Effector CD4-positive, alpha-beta T cell (primary cell): ENCODE measurements at regions not wholly inside any gene's neighbourhood (a gene's known extent, or its start where the extent isn't known, plus 50 kb on each side); places are given as distances from the start of the nearest gene placed in this dataset.

Experiments used
- DNase-seq: peaks from one replicate; pipeline ENCODE4 v3.0.0-alpha.2; 2020

DNA sequence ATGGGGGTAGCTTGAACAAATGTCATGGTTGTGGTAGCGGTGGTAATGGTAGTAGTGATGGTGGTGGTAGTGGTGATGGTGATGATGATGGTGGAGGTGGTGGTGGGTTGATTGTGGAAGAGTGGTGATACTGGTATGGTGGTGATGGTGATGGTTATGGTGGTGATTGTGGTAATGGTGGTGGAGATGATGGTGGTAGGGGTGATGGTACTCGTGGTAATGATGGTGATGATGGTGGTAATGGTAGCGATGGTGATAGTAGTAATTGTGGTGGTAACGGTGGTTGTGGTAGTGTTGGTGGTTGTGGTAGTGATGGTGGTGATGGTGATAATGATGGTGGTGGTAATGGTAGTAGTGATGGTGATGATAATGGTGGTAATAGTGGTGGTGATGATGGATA is 65.7 kb upstream of the SDK1 start:
- no peak for DNase-seq

DNA sequence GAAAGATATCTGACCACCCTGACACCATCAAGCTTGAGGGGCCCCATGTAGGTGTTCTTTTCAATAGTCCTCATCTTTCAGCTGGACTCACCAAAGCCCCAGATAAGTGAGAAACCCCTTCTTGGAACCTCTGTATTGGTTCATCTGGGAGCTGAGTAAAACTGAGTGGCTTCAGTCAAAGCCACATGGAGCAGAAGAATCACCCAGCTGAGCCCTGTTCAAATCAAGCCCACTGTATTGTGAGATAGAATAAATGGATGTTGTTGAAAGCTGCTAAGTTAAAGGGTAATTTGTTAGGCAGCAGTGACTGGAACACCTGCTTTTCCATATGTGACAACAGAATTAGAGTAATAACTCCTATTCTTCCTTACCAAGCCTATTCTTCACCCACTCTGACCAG is 64.8 kb upstream of the SDK1 start:
- no peak for DNase-seq

DNA sequence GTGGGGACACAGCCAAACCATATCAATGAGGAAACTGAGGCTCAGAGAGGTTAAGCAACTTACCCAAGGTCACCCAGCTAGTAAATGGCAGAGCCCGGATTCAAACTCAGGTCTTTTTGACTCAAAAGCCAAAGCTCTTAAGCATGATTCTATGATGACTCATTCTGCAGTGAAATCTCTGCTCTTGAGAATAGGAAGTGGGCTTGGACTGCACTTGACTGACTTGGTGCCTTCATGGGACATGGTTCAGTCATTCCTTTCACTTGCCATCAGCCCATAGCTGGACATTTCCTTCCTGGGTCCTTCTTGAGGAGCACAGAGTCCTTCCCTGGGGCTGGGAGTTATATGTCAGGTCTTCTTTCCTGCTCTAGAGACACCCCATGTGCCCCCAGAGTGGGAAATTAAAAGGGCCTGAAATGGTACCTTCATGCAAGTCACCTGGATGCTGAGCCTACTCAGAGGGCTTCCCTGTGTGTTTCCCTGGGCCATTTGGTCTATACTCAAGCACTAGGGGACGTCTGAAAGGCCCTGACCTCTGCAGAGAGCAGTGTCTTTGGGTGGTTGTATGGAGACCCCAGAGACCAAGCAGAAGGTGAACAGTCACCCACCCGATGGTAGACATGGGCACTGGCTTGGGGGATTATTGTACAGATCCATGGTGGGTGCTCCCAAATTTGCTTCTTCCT is 62.4 kb upstream of the SDK1 start:
- DNase-seq: no peak

DNA sequence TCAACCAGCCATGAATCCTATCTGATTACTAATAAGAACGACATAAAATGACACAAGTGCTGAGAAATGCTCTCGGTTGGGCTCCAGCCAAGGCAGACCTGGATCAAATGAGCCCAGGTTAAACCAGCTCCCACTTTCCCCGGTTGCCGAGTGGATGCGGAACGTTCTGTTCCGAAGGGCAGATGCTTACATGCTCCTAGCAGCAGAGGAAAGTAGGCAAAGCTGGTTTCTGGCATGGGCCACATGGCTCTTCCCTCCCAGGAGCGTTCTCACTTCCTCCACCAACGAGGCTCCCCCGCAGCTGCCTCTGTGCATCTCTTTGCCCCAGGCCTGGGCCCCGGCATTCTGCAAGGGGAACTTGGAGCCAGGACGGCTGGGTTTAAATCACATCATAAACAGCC is 61.8 kb upstream of the SDK1 start:
- DNase-seq: no peak

DNA sequence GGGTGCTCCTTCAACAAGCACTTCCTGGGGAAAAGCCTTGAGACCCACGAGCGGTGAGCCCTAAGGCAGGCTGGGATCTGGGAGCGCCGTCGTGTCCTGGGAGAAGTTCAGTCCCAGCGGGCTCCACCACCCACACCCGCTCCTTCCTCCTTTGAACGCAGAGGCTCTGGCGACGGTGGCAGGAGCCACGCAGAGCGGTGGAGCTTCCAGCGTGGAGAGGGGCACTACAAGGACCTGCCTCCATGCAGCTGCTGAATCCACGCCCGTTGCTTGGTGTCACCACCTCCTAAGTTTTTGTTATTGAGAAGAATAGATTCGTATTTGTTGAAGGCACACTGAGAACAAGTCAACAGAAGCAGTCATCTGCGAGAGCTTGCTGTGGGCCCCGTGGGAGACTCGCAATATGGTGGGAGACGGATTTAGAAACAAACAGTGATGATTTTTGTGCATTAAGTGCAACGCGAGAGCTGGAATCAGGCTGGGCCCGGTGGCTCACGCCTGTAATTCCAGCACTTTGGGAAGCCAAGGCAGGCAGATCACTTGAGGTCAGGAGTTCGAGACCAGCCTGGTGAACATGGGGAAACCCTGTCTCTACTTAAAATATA is 60.1 kb upstream of the SDK1 start:
- no peak for DNase-seq

DNA sequence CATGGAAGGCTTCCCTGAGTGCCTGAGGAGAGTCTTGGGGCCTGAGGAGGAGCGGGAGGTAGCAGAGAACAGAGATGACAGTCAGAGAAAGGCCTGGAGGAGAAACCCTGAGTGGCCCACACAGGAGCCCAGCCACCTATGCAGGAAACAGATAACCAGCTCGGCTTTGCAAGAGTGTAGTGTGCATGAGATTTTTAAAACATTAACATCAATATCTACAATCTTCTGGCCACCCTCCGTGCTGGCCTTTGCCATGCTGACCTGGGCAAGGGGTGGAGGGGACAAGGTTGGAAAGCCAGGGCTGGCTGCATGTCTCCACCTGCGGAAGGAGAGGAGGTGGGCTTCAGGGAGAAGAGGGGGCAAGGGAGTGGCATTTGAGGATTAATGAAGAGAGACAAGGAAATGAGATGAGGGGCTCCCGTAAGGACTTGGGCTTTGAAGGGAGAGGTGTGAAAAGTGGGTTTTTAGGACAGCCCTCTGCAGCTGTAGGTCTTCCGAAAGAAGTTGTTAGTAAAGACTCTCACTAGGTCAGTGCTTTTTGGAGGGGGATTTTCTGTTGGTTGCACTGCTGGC is 59.3 kb upstream of the SDK1 start:
- DNase-seq: no peak

DNA sequence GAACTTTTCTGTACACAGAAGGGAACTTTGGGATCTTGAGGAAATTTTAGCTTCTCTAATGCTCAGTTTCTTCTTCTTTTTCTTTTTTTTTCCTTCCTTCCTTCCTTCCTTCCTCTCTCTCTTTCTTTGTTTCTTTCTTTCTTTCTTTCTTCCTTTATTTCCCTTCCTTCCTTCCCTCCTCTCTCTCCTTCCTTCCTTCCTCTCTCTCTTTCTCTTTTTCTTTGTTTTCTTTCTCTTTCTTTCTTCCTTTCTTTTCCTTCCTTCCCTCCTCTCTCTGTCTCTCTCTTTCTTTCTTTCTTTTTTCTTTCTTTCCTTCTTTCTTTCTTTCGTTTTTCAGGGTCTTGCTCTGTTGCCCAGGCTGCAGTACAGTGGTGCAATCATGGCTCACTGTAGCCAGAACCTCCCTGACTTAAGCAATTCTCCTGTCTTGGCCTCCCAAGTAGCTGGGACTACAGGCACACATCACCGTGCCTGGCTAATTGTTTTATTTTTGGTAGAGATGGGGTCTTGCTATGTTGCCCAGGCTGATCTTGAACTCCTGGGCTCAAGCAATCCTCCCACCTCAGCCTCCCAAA is 58.6 kb upstream of the SDK1 start:
- DNase-seq: no peak

DNA sequence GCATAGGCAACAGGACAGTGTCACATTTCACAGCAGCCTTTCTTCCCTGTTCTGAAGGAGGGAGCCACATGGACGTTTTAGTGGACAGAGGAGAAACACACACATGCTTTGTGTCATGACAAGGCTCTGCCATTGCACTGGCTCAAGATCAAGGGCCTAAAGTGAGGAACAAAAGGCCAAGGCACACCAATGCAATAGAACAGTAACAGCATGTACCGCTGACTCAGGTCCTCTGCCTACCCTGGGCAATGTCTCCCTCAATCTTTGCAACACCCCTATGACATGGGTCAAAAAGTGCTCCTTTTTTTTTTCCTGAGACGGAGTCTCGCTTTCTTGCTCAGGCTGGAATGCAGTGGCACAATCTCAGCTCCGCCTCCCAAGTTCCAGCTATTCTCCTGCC is 57.8 kb upstream of the SDK1 start:
- DNase-seq: no peak

DNA sequence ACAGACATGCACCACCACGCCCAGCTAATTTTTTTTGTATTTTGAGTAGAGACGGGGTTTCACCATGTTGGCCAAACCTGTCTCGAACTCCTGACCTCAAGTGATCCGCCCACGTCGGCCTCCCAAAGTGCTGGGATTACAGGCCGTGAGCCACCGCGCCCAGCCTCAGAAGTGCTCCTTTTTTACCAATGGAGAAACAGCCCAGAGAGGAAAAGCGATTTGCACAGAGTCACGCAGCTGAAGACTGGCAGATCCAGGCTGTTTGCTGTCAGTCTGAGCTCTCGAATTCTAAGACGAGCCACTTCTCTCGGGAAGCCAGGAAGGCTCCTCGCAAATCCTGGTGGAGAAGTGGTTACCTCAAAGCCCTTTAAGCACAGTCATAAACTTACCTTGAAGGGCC is 57.4 kb upstream of the SDK1 start:
- DNase-seq: no peak

DNA sequence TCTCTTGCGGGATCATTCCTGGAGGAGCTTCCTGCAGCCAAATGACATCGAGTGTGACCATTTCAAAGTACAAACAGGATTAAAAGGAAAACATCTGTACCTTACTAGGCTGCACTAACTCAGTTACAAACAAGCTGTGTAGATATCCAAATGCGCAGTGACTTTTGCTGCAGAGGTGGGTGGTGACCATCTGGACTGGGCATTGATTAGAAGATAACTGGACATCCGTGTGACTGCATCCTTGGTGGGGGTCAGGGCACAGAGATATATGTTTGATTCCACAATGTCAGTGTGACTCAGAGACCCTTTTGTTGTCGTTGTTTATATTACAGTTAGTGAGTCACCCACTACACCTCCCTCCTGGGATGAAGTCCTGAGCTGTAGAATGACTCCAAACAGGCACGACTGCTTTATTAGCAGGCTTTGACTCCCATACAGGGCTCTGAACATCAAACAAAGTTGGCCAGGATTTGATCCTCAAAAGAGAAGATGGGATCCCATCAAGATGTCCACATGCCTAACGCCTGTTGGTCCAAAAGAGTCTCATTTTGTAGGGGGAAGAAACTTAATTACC is 56.7 kb upstream of the SDK1 start:
- no peak for DNase-seq

DNA sequence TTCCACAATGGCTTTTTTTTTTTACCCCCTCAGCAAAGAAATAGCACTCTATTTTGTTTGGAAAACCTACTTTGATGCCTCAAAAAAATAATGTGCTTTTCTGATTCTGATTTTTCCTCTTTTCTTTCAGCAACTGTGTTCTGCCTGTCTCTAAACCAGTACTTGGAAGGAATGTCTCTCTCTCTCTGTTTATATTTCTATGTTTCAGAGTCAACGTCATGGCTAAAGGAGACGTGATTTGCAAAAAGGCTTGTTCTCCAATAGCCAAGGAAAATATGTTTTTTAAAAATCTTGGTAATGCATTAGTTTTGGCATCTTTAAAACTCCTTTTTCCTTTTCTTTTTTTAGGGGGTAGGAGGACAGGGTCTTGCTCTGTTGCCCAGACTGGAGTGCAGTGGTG is 56.0 kb upstream of the SDK1 start:
- DNase-seq: no peak

DNA sequence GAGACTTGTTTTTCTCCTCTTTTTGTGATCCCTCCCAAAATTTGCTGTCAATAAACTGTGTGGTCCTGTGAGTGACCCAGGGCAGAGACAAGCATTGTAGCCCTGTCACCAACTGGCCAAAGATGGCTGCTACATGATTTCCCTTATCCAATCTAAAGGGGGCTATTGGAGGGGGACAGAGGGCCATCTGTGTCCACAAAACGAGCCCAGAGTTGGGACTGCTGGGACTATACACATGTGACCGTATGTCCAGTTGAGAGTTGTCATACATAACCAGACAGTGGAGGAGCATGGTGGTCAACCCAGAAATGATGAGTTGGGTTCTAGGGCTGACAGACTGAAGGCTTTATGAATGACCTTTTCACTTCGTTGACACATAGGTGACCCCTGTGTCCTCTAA is 55.3 kb upstream of the SDK1 start:
- DNase-seq: no peak

DNA sequence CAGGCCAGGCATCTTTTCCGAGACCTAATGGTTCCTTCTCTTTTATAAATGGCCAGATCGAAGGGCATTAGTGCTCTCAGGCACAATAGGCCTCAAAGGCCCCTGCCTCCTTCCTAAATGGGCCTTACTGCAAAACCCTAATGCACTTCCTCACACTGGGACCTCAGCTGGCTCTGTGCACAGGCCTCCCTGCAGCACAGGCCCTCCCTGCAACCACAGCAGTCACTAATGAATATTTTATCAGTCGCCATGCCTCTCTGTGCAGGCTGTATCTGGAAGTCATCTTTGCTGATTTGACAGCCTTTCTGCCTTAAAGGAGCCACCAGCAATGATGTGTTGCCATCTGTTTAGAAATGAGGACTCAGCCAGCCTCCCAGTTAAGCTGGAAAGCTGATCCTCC is 54.9 kb upstream of the SDK1 start:
- DNase-seq: no peak

DNA sequence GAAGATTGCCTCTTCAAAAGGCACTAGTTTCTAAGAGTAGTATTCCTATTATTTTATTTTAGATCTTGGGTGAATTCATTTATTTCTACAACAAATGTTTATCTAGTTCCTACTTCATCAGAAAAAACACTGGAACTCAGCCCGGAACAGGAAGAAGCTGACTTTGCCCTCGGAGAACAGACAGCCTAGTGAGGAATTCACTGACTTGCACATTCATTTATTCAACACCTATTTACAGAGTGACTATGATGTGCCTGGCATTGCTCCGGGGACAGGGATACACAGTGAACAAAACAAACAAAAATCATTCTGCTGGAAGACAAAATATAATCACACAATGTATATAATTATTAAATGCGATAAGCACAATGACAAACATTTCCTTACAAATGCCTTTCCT is 54.4 kb upstream of the SDK1 start:
- DNase-seq: no peak

DNA sequence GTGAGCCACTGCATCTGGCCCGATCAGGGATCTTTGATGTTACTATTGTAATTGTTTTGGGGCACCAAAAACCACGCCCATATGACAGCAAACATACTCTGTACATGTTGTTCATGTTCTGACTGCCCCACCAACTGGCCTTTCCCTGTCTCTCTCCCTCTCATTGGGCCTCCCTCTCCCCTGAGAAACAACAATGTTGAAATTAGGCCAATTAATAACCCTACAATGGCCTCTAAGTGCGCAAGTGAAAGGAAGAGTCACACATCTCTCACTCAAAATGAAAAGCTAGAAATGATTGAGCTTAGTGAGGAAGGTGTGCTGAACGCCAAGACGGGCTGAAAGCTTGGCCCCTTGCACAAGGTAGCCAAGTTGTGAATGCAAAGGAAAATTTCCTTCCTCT is 50.3 kb upstream of the SDK1 start:
- no peak for DNase-seq
